22Rv1 (cell line): ENCODE measurements at regions not wholly inside any gene's neighbourhood (a gene's known extent, or its start where the extent isn't known, plus 50 kb on each side); places are given as distances from the start of the nearest gene placed in this dataset.

Experiments
- ZFX ChIP-seq: fragments of 450-650 bp; IDR thresholded peaks from 2 replicates; pipeline ENCODE4 v1.6.1; 2017; ENCODE audit warnings: antibody characterized with exemption, borderline replicate concordance
- TF ChIP-seq, protein P1 (sequence below): fragments of 450-650 bp; IDR thresholded peaks from 2 replicates; pipeline ENCODE4 v1.5.1; 2017; ENCODE audit warnings: mild to moderate bottlenecking

DNA sequence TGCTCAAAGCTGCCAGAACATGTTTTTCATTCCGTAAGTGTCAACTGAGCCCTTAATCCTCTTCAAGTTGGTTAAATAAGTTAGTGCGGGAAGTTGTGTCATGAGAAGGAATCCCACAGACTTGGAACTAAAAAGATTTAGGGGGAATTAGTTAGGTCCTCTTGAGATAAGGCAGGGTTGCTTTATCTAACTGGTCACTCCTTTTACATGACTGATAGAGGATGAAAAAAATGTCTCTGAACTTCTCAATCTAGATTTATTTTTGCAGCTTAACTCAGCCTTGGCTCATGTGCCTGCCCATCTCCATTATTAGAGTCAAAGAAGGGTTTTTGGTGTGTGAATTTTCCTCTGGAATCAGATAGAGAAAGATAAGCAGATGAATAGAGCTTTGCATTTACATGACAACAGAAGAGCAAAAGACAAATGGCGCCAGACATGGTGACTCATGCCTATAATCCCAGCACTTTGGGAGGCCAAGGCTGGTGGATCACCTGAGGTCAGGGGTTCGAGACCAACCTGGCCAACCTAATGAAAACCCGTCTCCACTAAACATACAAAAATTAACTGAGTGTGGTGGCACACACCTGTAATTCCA lies 882.9 kb downstream of the RPA4 start:
- TF ChIP-seq, protein P1, sequence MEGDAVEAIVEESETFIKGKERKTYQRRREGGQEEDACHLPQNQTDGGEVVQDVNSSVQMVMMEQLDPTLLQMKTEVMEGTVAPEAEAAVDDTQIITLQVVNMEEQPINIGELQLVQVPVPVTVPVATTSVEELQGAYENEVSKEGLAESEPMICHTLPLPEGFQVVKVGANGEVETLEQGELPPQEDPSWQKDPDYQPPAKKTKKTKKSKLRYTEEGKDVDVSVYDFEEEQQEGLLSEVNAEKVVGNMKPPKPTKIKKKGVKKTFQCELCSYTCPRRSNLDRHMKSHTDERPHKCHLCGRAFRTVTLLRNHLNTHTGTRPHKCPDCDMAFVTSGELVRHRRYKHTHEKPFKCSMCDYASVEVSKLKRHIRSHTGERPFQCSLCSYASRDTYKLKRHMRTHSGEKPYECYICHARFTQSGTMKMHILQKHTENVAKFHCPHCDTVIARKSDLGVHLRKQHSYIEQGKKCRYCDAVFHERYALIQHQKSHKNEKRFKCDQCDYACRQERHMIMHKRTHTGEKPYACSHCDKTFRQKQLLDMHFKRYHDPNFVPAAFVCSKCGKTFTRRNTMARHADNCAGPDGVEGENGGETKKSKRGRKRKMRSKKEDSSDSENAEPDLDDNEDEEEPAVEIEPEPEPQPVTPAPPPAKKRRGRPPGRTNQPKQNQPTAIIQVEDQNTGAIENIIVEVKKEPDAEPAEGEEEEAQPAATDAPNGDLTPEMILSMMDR: no peak
- TF ChIP-seq ZFX: no peak
